Activated B cell treated with CpG ODN at 0.5 μM for 24 hours (primary cell): ENCODE measurements at regions not wholly inside any gene's neighbourhood (a gene's known extent, or its start where the extent isn't known, plus 50 kb on each side); places are given as distances from the start of the nearest gene placed in this dataset.
"Not testable (repeated sequence)": the region's sequence is repeated elsewhere in the genome, so short reads cannot be mapped to it uniquely, and the experiment has no call there.

ENCODE experiments used
- ATAC-seq: fragments of 200-7000 bp; cut with Tn5 transposase; one replicate; pipeline ENCODE4 v1.10.0; 2021; ENCODE audit warnings: low read depth, mild to moderate bottlenecking, moderate library complexity
- CTCF ChIA-PET: fragments of 350-600 bp; sonication (Branson Sonifier 250); formaldehyde crosslinking; loops from one replicate; lab custom pipeline; 2021; ENCODE audit warnings: antibody characterized with exemption; lab: Charles Lee
- POLR2A ChIA-PET: fragments of 350-600 bp; sonication (Branson Sonifier 250); formaldehyde crosslinking; loops from one replicate; lab custom pipeline; 2021; ENCODE audit warnings: antibody characterized with exemption; lab: Charles Lee
- DNase-seq: peaks from one replicate; pipeline ENCODE4 v3.0.0; 2022
- H3K27ac Mint-ChIP-seq: one replicate; pipeline ENCODE4 v1.8.0; 2020; ENCODE audit warnings: mixed read lengths
- H3K27me3 Mint-ChIP-seq: one replicate; pipeline ENCODE4 v1.8.0; 2021; ENCODE audit warnings: mixed read lengths
- H3K36me3 Mint-ChIP-seq: one replicate; pipeline ENCODE4 v1.8.0; 2021; ENCODE audit warnings: low read depth, mixed read lengths
- H3K4me1 Mint-ChIP-seq: one replicate; pipeline ENCODE4 v1.8.0; 2021; ENCODE audit warnings: mixed read lengths
- H3K4me3 Mint-ChIP-seq: one replicate; pipeline ENCODE4 v1.8.0; 2020; ENCODE audit warnings: mild to moderate bottlenecking, mixed read lengths
- H3K9me3 Mint-ChIP-seq: one replicate; pipeline ENCODE4 v1.8.0; 2020; ENCODE audit warnings: mixed read lengths
- CTCF ChIP-seq: fragments of 200-600 bp; IDR thresholded peaks from one replicate; pipeline ENCODE4 v1.8.0; 2022; ENCODE audit warnings: antibody characterized with exemption, mild to moderate bottlenecking
- intact Hi-C: fragments of 100-400 bp; cut with micrococcal nuclease; formaldehyde crosslinking; loops from one replicate; pipeline ENCODE4 v1.15.1; 2024

- no peak for TF ChIP-seq CTCF
- ChIA-PET CTCF (no interaction called here), POLR2A (no interaction called here)
- Mint-ChIP-seq H3K36me3 (no peaks in the 10 kb centered on the region), H3K4me3 (no peak overlapping the region), H3K27me3 (no peaks in the 10 kb centered on the region), H3K27ac (no peak overlapping the region), H3K4me1 (no peaks in the 10 kb centered on the region), H3K9me3 (peaks cover 4% of the 10 kb centered on the region)
- ATAC-seq, result no peak
- intact Hi-C loops, result no loop called here
- DNase-seq, result no peak
Measured at GRCh38 chr14:28375295-28375694, 391.3 kb upstream of the FOXG1 start.

- H3K9me3 Mint-ChIP-seq, result peaks cover 5% of the 10 kb centered on the region
- intact Hi-C loops, result no loop called here
- no peaks in the 10 kb centered on the region for H3K27me3 Mint-ChIP-seq
- no peak for ATAC-seq
- CTCF ChIA-PET, result no interaction called here
- H3K27ac Mint-ChIP-seq, result no peak overlapping the region
- TF ChIP-seq CTCF, result no peak
- no peak overlapping the region for H3K4me3 Mint-ChIP-seq
- POLR2A ChIA-PET, result no interaction called here
- no peaks in the 10 kb centered on the region for H3K36me3 Mint-ChIP-seq
- H3K4me1 Mint-ChIP-seq, result no peaks in the 10 kb centered on the region
- DNase-seq, result no peak
Measured at GRCh38 chr14:28381656-28382055, 384.9 kb upstream of the FOXG1 start.

GRCh38 chr14:28382444-28383190 lies 384.0 kb upstream of the FOXG1 start:
- ChIA-PET CTCF (no interaction called here), POLR2A (no interaction called here)
- H3K27me3 Mint-ChIP-seq, result no peaks in the 10 kb centered on the region
- ATAC-seq (no peak), DNase-seq (no peak)
- intact Hi-C loops, result no loop called here
- peaks cover 5% of the 10 kb centered on the region for H3K9me3 Mint-ChIP-seq
- no peak for TF ChIP-seq CTCF
- H3K36me3 Mint-ChIP-seq, result no peaks in the 10 kb centered on the region
- no peak overlapping the region for H3K4me3 Mint-ChIP-seq
- no peak overlapping the region for H3K27ac Mint-ChIP-seq
- H3K4me1 Mint-ChIP-seq, result no peaks in the 10 kb centered on the region

- Mint-ChIP-seq H3K4me3 (no peak overlapping the region), H3K27ac (no peak overlapping the region), H3K9me3 (peaks cover 4% of the 10 kb centered on the region), H3K36me3 (no peaks in the 10 kb centered on the region), H3K27me3 (no peaks in the 10 kb centered on the region), H3K4me1 (no peaks in the 10 kb centered on the region)
- intact Hi-C loops, result no loop called here
- CTCF ChIA-PET, result no interaction called here
- POLR2A ChIA-PET, result no interaction called here
- ATAC-seq (no peak), DNase-seq (no peak)
- no peak for TF ChIP-seq CTCF
Measured at GRCh38 chr14:28398506-28398905, 368.1 kb upstream of the FOXG1 start.

- not testable (repeated sequence) for ATAC-seq
Measured at GRCh38 chr14:28401705-28402104, 364.9 kb upstream of the FOXG1 start.

GRCh38 chr14:28406196-28406595 lies 360.4 kb upstream of the FOXG1 start:
- H3K27me3 Mint-ChIP-seq, result no peaks in the 10 kb centered on the region
- POLR2A ChIA-PET, result no interaction called here
- no peak for TF ChIP-seq CTCF
- ATAC-seq (no peak), DNase-seq (no peak)
- no peaks in the 10 kb centered on the region for H3K4me1 Mint-ChIP-seq
- CTCF ChIA-PET, result no interaction called here
- H3K27ac Mint-ChIP-seq, result no peak overlapping the region
- no peaks in the 10 kb centered on the region for H3K9me3 Mint-ChIP-seq
- no peak overlapping the region for H3K4me3 Mint-ChIP-seq
- H3K36me3 Mint-ChIP-seq, result no peaks in the 10 kb centered on the region
- intact Hi-C loops, result no loop called here

More at GRCh38 chr14:28401705-28402104, 364.9 kb upstream of the FOXG1 start:
- H3K27ac Mint-ChIP-seq, CTCF ChIA-PET, H3K4me1 Mint-ChIP-seq, intact Hi-C loops, H3K27me3 Mint-ChIP-seq, H3K36me3 Mint-ChIP-seq, POLR2A ChIA-PET, DNase-seq, H3K4me3 Mint-ChIP-seq, H3K9me3 Mint-ChIP-seq: not testable (repeated sequence)
